GM23248 (cell line): ENCODE measurements at regions not wholly inside any gene's neighbourhood (a gene's known extent, or its start where the extent isn't known, plus 50 kb on each side); places are given as distances from the start of the nearest gene placed in this dataset.

Experiments used
- DNase-seq: peaks from one replicate; pipeline ENCODE4 v3.0.0-alpha.2; 2015
- H2AFZ ChIP-seq: fragments of 200-600 bp; sonication (generic); 2 replicates; pipeline ENCODE4 v1.6.1; 2016; ENCODE audit warnings: antibody characterized with exemption
- H3F3A ChIP-seq: fragments of 200-600 bp; sonication (generic); 2 replicates; pipeline ENCODE4 v1.6.1; 2016; ENCODE audit warnings: mild to moderate bottlenecking, antibody characterized with exemption, mixed run types; ENCODE audit not compliant: insufficient read depth
- H3K27ac ChIP-seq: fragments of 200-600 bp; sonication (generic); 2 replicates; pipeline ENCODE4 v1.5.1; 2016; ENCODE audit warnings: mild to moderate bottlenecking
- H3K27me3 ChIP-seq: fragments of 200-600 bp; sonication (generic); replicated peaks from 2 replicates; pipeline ENCODE4 v1.6.1; 2016; ENCODE audit warnings: mild to moderate bottlenecking; ENCODE audit not compliant: insufficient read depth
- H3K36me3 ChIP-seq: fragments of 200-600 bp; sonication (generic); 2 replicates; pipeline ENCODE4 v1.6.1; 2016; ENCODE audit warnings: low read depth, mild to moderate bottlenecking
- H3K4me1 ChIP-seq: fragments of 200-600 bp; sonication (generic); 2 replicates; pipeline ENCODE4 v1.6.1; 2016; ENCODE audit warnings: mild to moderate bottlenecking; ENCODE audit not compliant: insufficient read depth
- H3K4me2 ChIP-seq: fragments of 200-600 bp; sonication (generic); one replicate; pipeline ENCODE4 v1.6.1; 2016; ENCODE audit warnings: mild to moderate bottlenecking; ENCODE audit not compliant: unreplicated experiment
- H3K4me3 ChIP-seq: fragments of 200-600 bp; sonication (generic); 2 replicates; pipeline ENCODE4 v1.5.1; 2016; ENCODE audit warnings: mild to moderate bottlenecking
- H3K79me2 ChIP-seq: fragments of 200-600 bp; sonication (generic); 2 replicates; pipeline ENCODE4 v1.6.1; 2016; ENCODE audit warnings: mild to moderate bottlenecking; ENCODE audit not compliant: insufficient read depth
- H3K9ac ChIP-seq: fragments of 200-600 bp; sonication (generic); 2 replicates; pipeline ENCODE4 v1.6.1; 2016; ENCODE audit warnings: mild to moderate bottlenecking
- H3K9me2 ChIP-seq: fragments of 200-600 bp; sonication (generic); 2 replicates; pipeline ENCODE4 v1.6.1; 2016; ENCODE audit warnings: mixed run types, mild to moderate bottlenecking, moderate library complexity; ENCODE audit not compliant: insufficient read depth
- H3K9me3 ChIP-seq: fragments of 200-600 bp; sonication (generic); one replicate; pipeline ENCODE4 v1.6.1; 2017; ENCODE audit warnings: low read depth
- H4K20me1 ChIP-seq: fragments of 200-600 bp; sonication (generic); 2 replicates; pipeline ENCODE4 v1.6.0; 2016; ENCODE audit not compliant: insufficient read depth
- EZH2 ChIP-seq: fragments of 200-600 bp; sonication (generic); IDR thresholded peaks from 2 replicates; pipeline ENCODE4 v1.6.1; 2018; ENCODE audit warnings: antibody characterized with exemption, mild to moderate bottlenecking; ENCODE audit not compliant: insufficient read depth, poor library complexity, severe bottlenecking
- EZH2phosphoT487 ChIP-seq: fragments of 200-600 bp; sonication (generic); IDR thresholded peaks from 2 replicates; pipeline ENCODE4 v1.6.1; 2018; ENCODE audit warnings: antibody characterized with exemption, moderate library complexity, mild to moderate bottlenecking, low read depth; ENCODE audit not compliant: insufficient read depth
- WGBS, 2 experiments: methylation state at CpG; one replicate each; pipeline ENCODE4 v1.1.6; 2015 to 2017; ENCODE audit warnings: low lambda C conversion rate in 2 of 2, low coverage in 1 of 2; ENCODE audit errors: missing lambda C conversion rate in 2 of 2; 5-methylcytosine and 5-hydroxymethylcytosine counted together
- in situ Hi-C: fragments of 300-500 bp; cut with MboI; formaldehyde crosslinking; loops from 2 replicates; pipeline ENCODE4 v1.15.0; 2020

DNA sequence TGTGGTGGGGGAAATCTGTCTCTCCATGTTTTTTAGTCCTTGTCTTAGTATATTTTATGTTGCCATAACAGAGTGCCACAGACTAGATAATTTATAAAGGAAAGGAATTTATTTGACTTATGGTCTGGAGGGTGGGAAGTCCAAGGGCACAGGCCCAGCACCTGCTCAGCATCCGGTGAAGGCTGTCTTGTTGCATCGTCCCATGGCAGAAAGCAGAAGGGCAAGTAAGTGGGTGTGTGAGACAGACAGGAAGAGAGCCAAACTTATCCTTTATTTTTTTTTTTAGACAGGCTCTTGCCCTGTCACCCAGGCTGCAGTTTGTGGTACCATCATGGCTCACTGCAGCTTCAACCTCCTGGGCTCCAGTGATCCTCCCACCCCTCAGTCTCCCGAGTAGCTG, 98.1 kb downstream of the HS1BP3 start:
- H3F3A ChIP-seq, result no peaks in the 10 kb centered on the region
- H3K27me3 ChIP-seq, result no peaks in the 10 kb centered on the region
- 85 to 86% methylated on average over 3 of the region's 3 CpGs for WGBS, 2 experiments
- H3K36me3 ChIP-seq, result no peaks in the 10 kb centered on the region
- no peak overlapping the region for H3K9ac ChIP-seq
- H4K20me1 ChIP-seq, result no peaks in the 10 kb centered on the region
- DNase-seq, result no peak
- H3K9me3 ChIP-seq, result no peaks in the 10 kb centered on the region
- no peak overlapping the region for H3K4me2 ChIP-seq
- in situ Hi-C loops, result no loop called here
- H2AFZ ChIP-seq, result no peak overlapping the region
- no peak overlapping the region for H3K4me3 ChIP-seq
- H3K4me1 ChIP-seq, result peaks cover 6% of the 10 kb centered on the region; the same call in 1 of the 2 replicates
- no peaks in the 10 kb centered on the region for H3K79me2 ChIP-seq
- TF ChIP-seq EZH2phosphoT487, result no peak
- TF ChIP-seq EZH2, result no peak
- no peaks in the 10 kb centered on the region for H3K9me2 ChIP-seq
- H3K27ac ChIP-seq, result no peak overlapping the region

DNA sequence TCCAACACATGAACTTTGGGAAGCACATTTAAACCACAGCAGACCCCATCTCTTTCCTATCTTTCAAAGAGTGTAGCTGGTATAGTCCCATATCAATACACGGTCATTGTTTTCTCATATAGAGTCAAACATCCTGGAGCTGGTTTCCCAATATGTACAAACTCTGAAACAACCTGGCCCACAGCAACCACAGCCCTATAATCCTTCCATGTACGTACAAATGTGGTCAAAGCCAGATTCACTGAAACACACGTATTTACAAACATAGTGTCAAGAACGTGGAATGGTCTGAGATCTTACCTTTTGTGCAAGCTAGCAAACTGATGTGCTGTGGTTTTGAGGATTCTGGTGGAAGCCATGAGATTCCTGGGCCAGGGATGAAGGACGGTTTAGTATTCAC, 97.3 kb downstream of the HS1BP3 start:
- no peak overlapping the region for H3K27ac ChIP-seq
- H4K20me1 ChIP-seq, result no peaks in the 10 kb centered on the region
- H3K4me1 ChIP-seq, result peaks cover 6% of the 10 kb centered on the region; the same call in 1 of the 2 replicates
- H3K9ac ChIP-seq, result no peak overlapping the region
- no peak for DNase-seq
- TF ChIP-seq EZH2 (no peak), EZH2phosphoT487 (no peak)
- no peaks in the 10 kb centered on the region for H3F3A ChIP-seq
- in situ Hi-C loops, result no loop called here
- H3K27me3 ChIP-seq, result no peaks in the 10 kb centered on the region
- H2AFZ ChIP-seq, result no peak overlapping the region
- no peaks in the 10 kb centered on the region for H3K9me3 ChIP-seq
- 76 to 79% methylated on average over 5 of the region's 5 CpGs for WGBS, 2 experiments
- H3K36me3 ChIP-seq, result no peaks in the 10 kb centered on the region
- H3K4me3 ChIP-seq, result no peak overlapping the region
- H3K9me2 ChIP-seq, result no peaks in the 10 kb centered on the region
- no peaks in the 10 kb centered on the region for H3K79me2 ChIP-seq
- H3K4me2 ChIP-seq, result no peak overlapping the region

DNA sequence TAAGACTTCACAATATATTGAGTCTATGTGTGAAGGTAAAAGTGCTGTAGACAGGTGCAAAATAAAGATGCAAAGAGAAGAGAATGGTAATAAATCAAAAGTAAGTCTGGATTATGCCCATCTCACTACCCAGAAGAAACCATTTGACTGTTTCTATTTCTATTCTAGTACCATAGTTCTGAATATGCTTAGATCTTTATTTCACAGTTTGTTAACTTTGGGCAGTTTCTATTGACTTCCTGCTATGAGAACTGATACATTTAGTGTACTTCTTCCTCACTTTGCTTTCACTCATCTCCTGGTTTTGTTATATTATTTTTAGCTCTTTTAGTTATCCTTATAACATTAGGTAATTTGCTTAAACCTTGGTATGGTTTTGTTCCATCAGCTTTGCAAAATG, 94.9 kb downstream of the HS1BP3 start:
- DNase-seq, result no peak
- TF ChIP-seq EZH2phosphoT487 (no peak), EZH2 (no peak)
- in situ Hi-C loops, result no loop called here
- H3K9ac ChIP-seq, result no peak overlapping the region
- H2AFZ ChIP-seq, result no peak overlapping the region
- H3K27ac ChIP-seq, result no peak overlapping the region
- H3K9me3 ChIP-seq, result no peaks in the 10 kb centered on the region
- H3K4me2 ChIP-seq, result no peak overlapping the region
- no peaks in the 10 kb centered on the region for H3K79me2 ChIP-seq
- no peaks in the 10 kb centered on the region for H3K9me2 ChIP-seq
- H3F3A ChIP-seq, result no peaks in the 10 kb centered on the region
- peaks cover 6% of the 10 kb centered on the region; the same call in 1 of the 2 replicates for H3K4me1 ChIP-seq
- no peaks in the 10 kb centered on the region for H4K20me1 ChIP-seq
- no peak overlapping the region for H3K4me3 ChIP-seq
- H3K36me3 ChIP-seq, result no peaks in the 10 kb centered on the region
- H3K27me3 ChIP-seq, result no peaks in the 10 kb centered on the region

DNA sequence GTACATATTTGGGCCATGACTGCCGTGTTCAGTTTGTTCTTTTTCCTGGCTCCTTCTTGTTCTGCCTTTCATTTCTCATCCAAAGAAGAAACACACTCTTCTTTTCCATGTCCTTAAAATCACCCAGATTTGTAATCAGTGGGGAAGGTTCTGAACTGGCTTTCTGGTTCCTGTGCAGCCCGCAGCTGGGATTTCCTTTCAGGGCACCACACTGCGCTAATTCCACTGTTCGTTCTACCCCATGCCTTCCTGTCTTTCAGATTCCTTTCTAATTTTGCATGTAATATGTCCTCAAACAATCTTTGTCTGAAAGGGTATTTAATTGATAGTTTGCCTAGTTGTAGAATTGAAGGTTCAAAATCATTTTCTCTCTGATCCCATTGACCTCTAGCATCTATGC, 94.1 kb downstream of the HS1BP3 start:
- in situ Hi-C loops, result no loop called here
- DNase-seq, result no peak
- H3K9me2 ChIP-seq, result no peaks in the 10 kb centered on the region
- no peak overlapping the region for H3K4me3 ChIP-seq
- H3K36me3 ChIP-seq, result no peaks in the 10 kb centered on the region
- TF ChIP-seq EZH2 (no peak), EZH2phosphoT487 (no peak)
- H3K79me2 ChIP-seq, result no peaks in the 10 kb centered on the region
- no peaks in the 10 kb centered on the region for H3K9me3 ChIP-seq
- WGBS, 2 experiments, result 85 to 87% methylated on average over 4 of the region's 4 CpGs
- H3K9ac ChIP-seq, result no peak overlapping the region
- H4K20me1 ChIP-seq, result no peaks in the 10 kb centered on the region
- no peak overlapping the region for H3K27ac ChIP-seq
- H3K27me3 ChIP-seq, result no peaks in the 10 kb centered on the region
- peaks cover 7% of the 10 kb centered on the region for H3K4me1 ChIP-seq
- no peak overlapping the region for H2AFZ ChIP-seq
- H3F3A ChIP-seq, result no peaks in the 10 kb centered on the region
- H3K4me2 ChIP-seq, result no peak overlapping the region

DNA sequence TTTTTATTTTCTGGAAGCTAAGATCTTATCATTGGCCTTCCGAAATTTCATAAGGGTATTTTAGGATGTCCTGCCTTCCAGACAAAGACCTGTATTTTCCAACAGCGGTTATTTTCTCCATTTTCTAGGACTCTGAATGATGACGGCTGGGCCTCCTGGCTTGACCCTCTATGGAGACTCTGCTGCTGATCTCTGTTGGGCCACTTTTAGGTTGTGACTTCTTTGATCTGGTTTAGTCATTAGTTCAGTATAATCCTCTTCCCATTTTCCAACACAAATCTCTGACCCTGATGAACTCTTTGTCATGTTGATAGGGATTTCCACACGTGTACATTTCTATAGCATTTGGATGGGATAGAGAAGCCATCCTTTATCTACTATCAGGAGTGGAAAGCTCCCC, 93.7 kb downstream of the HS1BP3 start:
- no peaks in the 10 kb centered on the region for H4K20me1 ChIP-seq
- H3K9me3 ChIP-seq, result no peaks in the 10 kb centered on the region
- H3K4me2 ChIP-seq, result no peak overlapping the region
- no peak overlapping the region for H2AFZ ChIP-seq
- no peaks in the 10 kb centered on the region for H3F3A ChIP-seq
- H3K27me3 ChIP-seq, result no peaks in the 10 kb centered on the region
- in situ Hi-C loops, result no loop called here
- TF ChIP-seq EZH2phosphoT487 (no peak), EZH2 (no peak)
- H3K9ac ChIP-seq, result no peak overlapping the region
- 96 to 98% methylated on average over 4 of the region's 4 CpGs for WGBS, 2 experiments
- H3K4me1 ChIP-seq, result peaks cover 10% of the 10 kb centered on the region
- no peaks in the 10 kb centered on the region for H3K9me2 ChIP-seq
- DNase-seq, result no peak
- no peaks in the 10 kb centered on the region for H3K79me2 ChIP-seq
- H3K36me3 ChIP-seq, result no peaks in the 10 kb centered on the region
- H3K27ac ChIP-seq, result no peak overlapping the region
- H3K4me3 ChIP-seq, result no peak overlapping the region
